Upper lobe of right lung (tissue), 1 donor: ENCODE measurements at regions not wholly inside any gene's neighbourhood (a gene's known extent, or its start where the extent isn't known, plus 50 kb on each side); places are given as distances from the start of the nearest gene placed in this dataset.

Experiments
- ATAC-seq: fragments of 200-7000 bp; cut with Tn5 transposase; one replicate; pipeline ENCODE4 v1.9.1; 2020; ENCODE audit warnings: mild to moderate bottlenecking, moderate library complexity
- DNase-seq: peaks from one replicate; pipeline ENCODE4 v3.0.0-alpha.2; 2020
- H3K27ac ChIP-seq: fragments of 200-600 bp; one replicate; pipeline ENCODE4 v1.8.0; 2022
- H3K27me3 ChIP-seq: fragments of 200-600 bp; one replicate; pipeline ENCODE4 v1.8.0; 2022; ENCODE audit warnings: mild to moderate bottlenecking
- H3K36me3 ChIP-seq: fragments of 200-600 bp; one replicate; pipeline ENCODE4 v1.8.0; 2022
- H3K4me1 ChIP-seq: fragments of 200-600 bp; one replicate; pipeline ENCODE4 v1.8.0; 2022
- H3K4me3 ChIP-seq: fragments of 200-600 bp; one replicate; pipeline ENCODE4 v1.8.0; 2022; ENCODE audit warnings: mild to moderate bottlenecking
- H3K9me3 ChIP-seq: fragments of 200-600 bp; one replicate; pipeline ENCODE4 v1.8.0; 2022
- CTCF ChIP-seq: fragments of 200-600 bp; IDR thresholded peaks from one replicate; pipeline ENCODE4 v1.8.0; 2022; ENCODE audit warnings: antibody characterized with exemption
- intact Hi-C: fragments of 100-400 bp; cut with DNase I; formaldehyde crosslinking; loops from one replicate; pipeline ENCODE4 v1.11.0; 2022
- donor health status: DM: no; HTN: yes; CAD: no; lungs with severe emphysema.

- no peak for TF ChIP-seq CTCF
- Histone ChIP-seq H3K36me3 (no peaks in the 10 kb centered on the region), H3K27me3 (no peaks in the 10 kb centered on the region), H3K9me3 (no peaks in the 10 kb centered on the region), H3K27ac (no peak overlapping the region), H3K4me3 (no peak overlapping the region), H3K4me1 (no peaks in the 10 kb centered on the region)
- no peak for DNase-seq
- ATAC-seq = no peak
- intact Hi-C loops = no loop called here
These were observed 101.8 kb upstream of the PIK3C3 start for GRCh38 chr18:41853280-41853679.

- intact Hi-C loops = no loop called here
- Histone ChIP-seq H3K9me3 (no peaks in the 10 kb centered on the region), H3K27me3 (peaks cover 9% of the 10 kb centered on the region), H3K4me3 (no peak overlapping the region), H3K4me1 (no peaks in the 10 kb centered on the region), H3K36me3 (no peaks in the 10 kb centered on the region), H3K27ac (no peak overlapping the region)
- no peak for TF ChIP-seq CTCF
- no peak for ATAC-seq
- DNase-seq = no peak
These were observed 104.3 kb upstream of the PIK3C3 start for GRCh38 chr18:41850781-41851180.

- ATAC-seq (no peak), DNase-seq (no peak)
- TF ChIP-seq CTCF = no peak
- Histone ChIP-seq H3K27me3 (peaks cover 9% of the 10 kb centered on the region), H3K9me3 (no peaks in the 10 kb centered on the region), H3K4me1 (no peaks in the 10 kb centered on the region), H3K36me3 (no peaks in the 10 kb centered on the region), H3K27ac (no peak overlapping the region), H3K4me3 (no peak overlapping the region)
- intact Hi-C loops = no loop called here
These were observed 105.4 kb upstream of the PIK3C3 start for GRCh38 chr18:41849632-41850031.

GRCh38 chr18:41845563-41845962 is 109.5 kb upstream of the PIK3C3 start:
- no peak for TF ChIP-seq CTCF
- DNase-seq (no peak), ATAC-seq (no peak)
- Histone ChIP-seq H3K36me3 (no peaks in the 10 kb centered on the region), H3K9me3 (no peaks in the 10 kb centered on the region), H3K4me1 (no peaks in the 10 kb centered on the region), H3K27ac (no peak overlapping the region), H3K4me3 (no peak overlapping the region), H3K27me3 (peaks cover 9% of the 10 kb centered on the region)
- intact Hi-C loops = no loop called here

- no peaks in the 10 kb centered on the region for H3K36me3 ChIP-seq
- intact Hi-C loops = no loop called here
- H3K27ac ChIP-seq = no peak overlapping the region
- no peak for TF ChIP-seq CTCF
- H3K9me3 ChIP-seq = no peaks in the 10 kb centered on the region
- no peak overlapping the region for H3K4me3 ChIP-seq
- no peak for DNase-seq
- peaks cover 9% of the 10 kb centered on the region for H3K27me3 ChIP-seq
- no peaks in the 10 kb centered on the region for H3K4me1 ChIP-seq
- ATAC-seq = no peak
These were observed 112.1 kb upstream of the PIK3C3 start for GRCh38 chr18:41842886-41843285.
